B cell (primary cell): ENCODE measurements at regions not wholly inside any gene's neighbourhood (a gene's known extent, or its start where the extent isn't known, plus 50 kb on each side); places are given as distances from the start of the nearest gene placed in this dataset.

ENCODE experiments used
- ATAC-seq: fragments of 200-7000 bp; cut with Tn5 transposase; one replicate; pipeline ENCODE4 v1.10.0; 2021; ENCODE audit warnings: low read depth, mild to moderate bottlenecking, moderate number of reproducible peaks, moderate library complexity
- CTCF ChIA-PET: fragments of 350-600 bp; sonication (Branson Sonifier 250); formaldehyde crosslinking; loops from one replicate; lab custom pipeline; 2021; ENCODE audit warnings: antibody characterized with exemption, inconsistent platforms; lab: Charles Lee
- POLR2A ChIA-PET: fragments of 350-600 bp; sonication (Branson Sonifier 250); formaldehyde crosslinking; loops from one replicate; lab custom pipeline; 2021; ENCODE audit warnings: antibody characterized with exemption; lab: Charles Lee
- DNase-seq: peaks from one replicate; pipeline ENCODE4 v3.0.0; 2013
- H2AFZ ChIP-seq: 2 replicates; pipeline ENCODE4 v1.6.1; 2012; ENCODE audit warnings: mild to moderate bottlenecking, low read depth, low read length; ENCODE audit not compliant: insufficient read depth, poor library complexity, severe bottlenecking
- H3K27ac ChIP-seq, 2 donors: 1 replicate in 1 of 2; 2 replicates in 1 of 2; pipeline ENCODE4 v1.5.1; 2012 to 2013; ENCODE audit warnings: low read length in 2 of 2, mild to moderate bottlenecking in 2 of 2, moderate library complexity in 1 of 2
- H3K27me3 ChIP-seq, 4 experiments: fragments of 200-600 bp in 1 of 4; sonication (generic) in 1 of 4; replicated peaks in 1 of 4; 1 replicate in 2 of 4; 2 replicates in 2 of 4; pipeline versions ENCODE4 v1.6.1 to v1.7.0; 2013 to 2016; ENCODE audit warnings: low read length in 3 of 4, mild to moderate bottlenecking in 2 of 4, mixed read lengths in 1 of 4, moderate library complexity in 1 of 4; ENCODE audit not compliant: insufficient read depth in 4 of 4, control insufficient read depth in 3 of 4; ENCODE audit errors: control extremely low read depth in 1 of 4
- H3K36me3 ChIP-seq, 2 experiments: replicated peaks in 1 of 2; 1 replicate in 1 of 2; 2 replicates in 1 of 2; pipeline versions ENCODE4 v1.6.1 to v1.7.1; 2013; ENCODE audit warnings: low read length in 1 of 2; ENCODE audit not compliant: insufficient read depth in 2 of 2, control insufficient read depth in 1 of 2; ENCODE audit errors: control extremely low read depth in 1 of 2, extremely low read depth in 1 of 2
- H3K4me1 ChIP-seq, 2 donors: fragments of 200-600 bp in 1 of 2; sonication (generic) in 1 of 2; 1 replicate in 1 of 2; 2 replicates in 1 of 2; pipeline versions ENCODE4 v1.5.1 to v1.6.1; 2013 to 2017; ENCODE audit warnings: low read length in 2 of 2; ENCODE audit not compliant: control insufficient read depth in 2 of 2, insufficient read depth in 2 of 2
- H3K4me2 ChIP-seq: replicated peaks from 2 replicates; pipeline ENCODE3; 2012; ENCODE audit warnings: mild to moderate bottlenecking, low read depth, low read length; ENCODE audit not compliant: poor library complexity, severe bottlenecking
- H3K4me3 ChIP-seq, 5 experiments: fragments of 200-600 bp in 1 of 5; sonication (generic) in 1 of 5; 1 replicate in 3 of 5; 2 replicates in 2 of 5; pipeline versions ENCODE4 v1.5.1 to v1.7.0; 2011 to 2016; ENCODE audit warnings: low read length in 4 of 5, mild to moderate bottlenecking in 4 of 5, low read depth in 2 of 5, control low read depth in 1 of 5, moderate library complexity in 1 of 5; ENCODE audit not compliant: insufficient read depth in 1 of 5; ENCODE audit errors: control extremely low read depth in 1 of 5, extremely low read depth in 1 of 5
- H3K79me2 ChIP-seq: fragments of 200-600 bp; sonication (generic); one replicate; pipeline ENCODE4 v1.6.0; 2016; ENCODE audit warnings: low read length; ENCODE audit not compliant: control insufficient read depth, insufficient read depth
- H3K9ac ChIP-seq: fragments of 200-600 bp; sonication (generic); 2 replicates; pipeline ENCODE4 v1.6.1; 2017; ENCODE audit warnings: mild to moderate bottlenecking, low read length, moderate library complexity
- H3K9me3 ChIP-seq, 3 donors: one replicate each; pipeline versions ENCODE4 v1.6.1 to v1.7.1; 2013; ENCODE audit warnings: low read length in 2 of 3; ENCODE audit not compliant: control insufficient read depth in 2 of 3, insufficient read depth in 1 of 3; ENCODE audit errors: control extremely low read depth in 1 of 3
- H4K20me1 ChIP-seq: 2 replicates; pipeline ENCODE4 v1.6.0; 2012; ENCODE audit warnings: mild to moderate bottlenecking, low read length; ENCODE audit not compliant: insufficient read depth, control insufficient read depth, poor library complexity, severe bottlenecking
- H3K27ac Mint-ChIP-seq: one replicate; pipeline ENCODE4 v1.8.0; 2021; ENCODE audit warnings: mixed read lengths
- H3K27me3 Mint-ChIP-seq: one replicate; pipeline ENCODE4 v1.8.0; 2021; ENCODE audit warnings: mixed read lengths
- H3K4me1 Mint-ChIP-seq: one replicate; pipeline ENCODE4 v1.8.0; 2021; ENCODE audit warnings: mixed read lengths
- H3K4me3 Mint-ChIP-seq: one replicate; pipeline ENCODE4 v1.8.0; 2021; ENCODE audit warnings: mixed read lengths
- H3K9me3 Mint-ChIP-seq: one replicate; pipeline ENCODE4 v1.8.0; 2022; ENCODE audit warnings: mixed read lengths; ENCODE audit not compliant: insufficient read depth
- CTCF ChIP-seq: fragments of 200-600 bp; IDR thresholded peaks from one replicate; pipeline ENCODE4 v1.8.0; 2022; ENCODE audit warnings: antibody characterized with exemption, mild to moderate bottlenecking
- EZH2 ChIP-seq: IDR thresholded peaks from 2 replicates; pipeline ENCODE4 v1.6.1; 2012; ENCODE audit warnings: borderline replicate concordance, low read depth, mild to moderate bottlenecking, moderate library complexity, low read length; ENCODE audit not compliant: insufficient read depth, poor library complexity, severe bottlenecking
- WGBS: methylation state at CpG from one replicate; pipeline ENCODE4 v1.1.5; 2013; ENCODE audit warnings: missing lambda C conversion rate; ENCODE audit not compliant: insufficient coverage; 5-methylcytosine and 5-hydroxymethylcytosine counted together
- intact Hi-C: fragments of 100-400 bp; cut with micrococcal nuclease; formaldehyde crosslinking; loops from one replicate; pipeline ENCODE4 v1.10.0; 2022

- no CpG with 5 or more reads among the region's 2 CpGs for WGBS
- Histone ChIP-seq H3K9me3 (no peaks in the 10 kb centered on the region), H3K4me3 (no peak overlapping the region), H3K36me3 (no peaks in the 10 kb centered on the region), H3K27me3 (no peaks in the 10 kb centered on the region), H3K4me1 (no peaks in the 10 kb centered on the region), H4K20me1 (no peaks in the 10 kb centered on the region), H3K9ac (no peak overlapping the region), H2AFZ (no peak overlapping the region), H3K4me2 (no peak overlapping the region), H3K79me2 (no peaks in the 10 kb centered on the region), H3K27ac (no peak overlapping the region)
- POLR2A ChIA-PET, result no interaction called here
- Mint-ChIP-seq H3K9me3 (no peaks in the 10 kb centered on the region), H3K4me1 (no peaks in the 10 kb centered on the region), H3K4me3 (no peak overlapping the region), H3K27ac (no peak overlapping the region), H3K27me3 (no peaks in the 10 kb centered on the region)
- ATAC-seq, result no peak
- DNase-seq, result no peak
- TF ChIP-seq CTCF, result no peak
- no peak for TF ChIP-seq EZH2
- intact Hi-C loops, result no loop called here
- CTCF ChIA-PET, result no interaction called here
These were observed 376.1 kb downstream of the LMO7 start for GRCh38 chr13:76012091-76012721.

DNA sequence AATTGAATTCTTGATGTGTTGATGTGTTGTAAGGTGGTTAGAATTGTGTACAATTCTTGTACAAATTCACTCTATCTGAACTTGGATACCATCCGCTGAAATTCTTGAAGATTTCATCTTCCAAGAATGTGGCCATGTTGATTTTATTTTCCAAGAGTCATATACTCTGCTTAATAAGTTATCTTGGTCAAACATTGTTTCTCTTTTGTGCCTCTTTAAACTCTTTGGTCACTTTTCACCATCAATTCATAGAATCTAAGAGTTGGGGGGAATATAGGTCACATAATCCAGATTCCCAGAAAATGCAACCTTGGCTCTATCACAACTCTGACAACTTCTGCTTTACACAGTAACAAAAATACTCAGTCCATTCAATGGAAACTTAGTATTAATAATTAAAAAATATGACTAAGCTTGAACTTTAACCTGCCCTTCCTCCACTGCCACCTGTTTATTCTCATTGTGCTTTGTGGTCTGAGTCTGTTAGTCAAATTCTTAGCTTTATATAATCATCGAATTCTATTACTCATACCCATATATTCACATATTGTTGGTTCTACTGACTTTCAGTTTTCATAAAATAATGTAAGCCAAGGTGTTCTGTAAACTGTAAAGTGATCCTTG is 373.2 kb downstream of the LMO7 start:
- no CpG with 5 or more reads among the region's 2 CpGs for WGBS
- H3K27me3 ChIP-seq, result no peaks in the 10 kb centered on the region
- ATAC-seq (no peak), DNase-seq (no peak)
- no peaks in the 10 kb centered on the region for H3K36me3 ChIP-seq
- Mint-ChIP-seq H3K4me3 (no peak overlapping the region), H3K4me1 (no peaks in the 10 kb centered on the region), H3K27me3 (no peaks in the 10 kb centered on the region), H3K9me3 (no peaks in the 10 kb centered on the region), H3K27ac (no peak overlapping the region)
- H3K4me2 ChIP-seq, result no peak overlapping the region
- H2AFZ ChIP-seq, result no peak overlapping the region
- no peak overlapping the region for H3K9ac ChIP-seq
- no peak overlapping the region for H3K27ac ChIP-seq
- no peak overlapping the region for H3K4me3 ChIP-seq
- no peaks in the 10 kb centered on the region for H4K20me1 ChIP-seq
- intact Hi-C loops, result no loop called here
- H3K4me1 ChIP-seq, result no peaks in the 10 kb centered on the region
- POLR2A ChIA-PET, result no interaction called here
- CTCF ChIA-PET, result no interaction called here
- H3K79me2 ChIP-seq, result no peaks in the 10 kb centered on the region
- no peak for TF ChIP-seq CTCF
- TF ChIP-seq EZH2, result no peak
- no peaks in the 10 kb centered on the region for H3K9me3 ChIP-seq
